Keratinocyte (primary cell): ENCODE measurements at regions not wholly inside any gene's neighbourhood (a gene's known extent, or its start where the extent isn't known, plus 50 kb on each side); places are given as distances from the start of the nearest gene placed in this dataset.

ENCODE experiments used
- DNase-seq: peaks from one replicate; pipeline ENCODE4 v3.0.0-alpha.2; 2011; ENCODE audit warnings: low read depth, missing footprints, low spot score
- FAIRE-seq: peaks from 2 replicates; lab custom pipeline; 2011; peaks lifted over from hg19 to GRCh38; lab: Jason Lieb, UNC
- H2AFZ ChIP-seq: 2 replicates; pipeline ENCODE4 v1.6.0; 2012; ENCODE audit warnings: low read length, control low read depth, inconsistent platforms; ENCODE audit not compliant: control insufficient read depth
- H3K27ac ChIP-seq: 2 replicates; pipeline ENCODE4 v1.5.1; 2011; ENCODE audit warnings: low read length; ENCODE audit not compliant: control insufficient read depth, insufficient read depth
- H3K27me3 ChIP-seq: 3 replicates; pipeline ENCODE4 v1.6.0; 2011; ENCODE audit warnings: low read length; ENCODE audit not compliant: control insufficient read depth, insufficient read depth; ENCODE audit errors: extremely low read depth
- H3K36me3 ChIP-seq, 2 experiments: 2 replicates in 1 of 2; 3 replicates in 1 of 2; pipeline ENCODE4 v1.5.1; 2011; ENCODE audit warnings: low read length in 2 of 2, mild to moderate bottlenecking in 1 of 2; ENCODE audit not compliant: control insufficient read depth in 2 of 2, insufficient read depth in 2 of 2; ENCODE audit errors: extremely low read depth in 1 of 2
- H3K4me1 ChIP-seq: 3 replicates; pipeline ENCODE4 v1.5.1; 2011; ENCODE audit warnings: low read length; ENCODE audit not compliant: control insufficient read depth, insufficient read depth; ENCODE audit errors: extremely low read depth
- H3K4me2 ChIP-seq: 3 replicates; pipeline ENCODE4 v1.6.0; 2011; ENCODE audit warnings: low read depth, low read length; ENCODE audit not compliant: control insufficient read depth, insufficient read depth; ENCODE audit errors: extremely low read depth
- H3K4me3 ChIP-seq, 3 experiments: fragments of 200-600 bp in 1 of 3; sonication (generic) in 1 of 3; 2 replicates in 2 of 3; 3 replicates in 1 of 3; pipeline ENCODE4 v1.5.1; 2011 to 2016; ENCODE audit warnings: low read length in 3 of 3, mild to moderate bottlenecking in 3 of 3, control low read depth in 2 of 3, inconsistent platforms in 1 of 3, low read depth in 1 of 3, mixed read lengths in 1 of 3, mixed run types in 1 of 3, moderate library complexity in 1 of 3; ENCODE audit not compliant: control insufficient read depth in 2 of 3, insufficient read depth in 2 of 3; ENCODE audit errors: extremely low read depth in 1 of 3
- H3K79me2 ChIP-seq: 2 replicates; pipeline ENCODE4 v1.6.0; 2012; ENCODE audit warnings: low read length; ENCODE audit not compliant: control insufficient read depth, insufficient read depth
- H3K9ac ChIP-seq: 3 replicates; pipeline ENCODE4 v1.6.0; 2011; ENCODE audit warnings: low read length; ENCODE audit not compliant: control insufficient read depth, insufficient read depth; ENCODE audit errors: extremely low read depth
- H3K9me1 ChIP-seq: 3 replicates; pipeline ENCODE4 v1.6.0; 2011; ENCODE audit warnings: low read length; ENCODE audit not compliant: control insufficient read depth, insufficient read depth; ENCODE audit errors: extremely low read depth
- H3K9me3 ChIP-seq: 2 replicates; pipeline ENCODE4 v1.5.1; 2012; ENCODE audit warnings: low read depth, low read length; ENCODE audit not compliant: control insufficient read depth
- H4K20me1 ChIP-seq: 3 replicates; pipeline ENCODE4 v1.6.0; 2011; ENCODE audit warnings: low read length; ENCODE audit not compliant: control insufficient read depth, insufficient read depth; ENCODE audit errors: extremely low read depth
- CTCF ChIP-seq, 3 experiments: IDR thresholded peaks in 1 of 3; conservative IDR thresholded peaks in 1 of 3; optimal IDR thresholded peaks in 1 of 3; 2 replicates in 2 of 3; 3 replicates in 1 of 3; pipeline versions ENCODE3 to v1.5.1; 2011; ENCODE audit warnings: low read length in 3 of 3, mild to moderate bottlenecking in 3 of 3, moderate library complexity in 2 of 3, control low read depth in 1 of 3, inconsistent platforms in 1 of 3; ENCODE audit not compliant: insufficient read depth in 2 of 3; ENCODE audit errors: extremely low read depth in 1 of 3
- EZH2 ChIP-seq: IDR thresholded peaks from one replicate; pipeline ENCODE4 v1.6.1; 2012; ENCODE audit warnings: inconsistent platforms, mild to moderate bottlenecking, low read length, moderate library complexity
- dilution Hi-C: fragments of 300-500 bp; cut with MboI; formaldehyde crosslinking; loops from one replicate; pipeline ENCODE4 v1.7.0; 2020; ENCODE audit warnings: low sequenced_read_pairs; ENCODE audit not compliant: extremely low pct_ligation_motif_present

DNA sequence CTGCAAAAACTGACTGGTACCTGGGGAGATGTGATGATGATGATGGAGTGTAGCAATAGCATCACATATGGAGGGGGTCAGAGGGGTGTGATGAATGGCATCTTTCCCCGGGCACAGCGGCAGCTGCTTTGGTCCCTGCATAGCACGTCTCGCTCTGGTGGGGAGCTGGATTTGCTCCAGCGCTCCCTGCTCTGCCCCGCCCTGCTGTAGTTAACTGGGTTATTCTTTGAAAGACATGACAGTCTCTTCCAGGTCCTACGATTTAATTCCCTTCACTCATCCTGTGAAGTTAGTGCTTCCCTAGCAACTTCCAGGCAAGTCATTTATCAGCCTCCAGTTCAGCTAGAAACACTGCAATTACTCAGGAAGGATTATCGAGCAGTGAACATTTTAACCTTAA is 463.1 kb downstream of the TSN start:
- dilution Hi-C loops: no loop called here
- no peaks in the 10 kb centered on the region for H3K36me3 ChIP-seq
- no peaks in the 10 kb centered on the region for H3K4me1 ChIP-seq
- no peak overlapping the region for H3K9ac ChIP-seq
- no peak overlapping the region for H3K4me2 ChIP-seq
- FAIRE-seq (no peak), DNase-seq (no peak)
- H3K79me2 ChIP-seq: no peaks in the 10 kb centered on the region
- TF ChIP-seq EZH2 (no peak), CTCF (optimal IDR thresholded peaks at IDR 0.05 in 1 of 3, IDR thresholded peaks at IDR 0.05 in 1 of 3, conservative IDR thresholded peaks at IDR 0.05 in 1 of 3; ENCODE audit: extremely low read depth in 1 of 3, insufficient read depth in 2 of 3, low read length in 3 of 3) (no peak)
- no peak overlapping the region for H2AFZ ChIP-seq
- H3K4me3 ChIP-seq: no peak overlapping the region
- H3K27me3 ChIP-seq: no peaks in the 10 kb centered on the region
- H3K9me1 ChIP-seq: no peaks in the 10 kb centered on the region
- no peaks in the 10 kb centered on the region for H3K9me3 ChIP-seq
- H3K27ac ChIP-seq: no peak overlapping the region
- H4K20me1 ChIP-seq: no peaks in the 10 kb centered on the region

DNA sequence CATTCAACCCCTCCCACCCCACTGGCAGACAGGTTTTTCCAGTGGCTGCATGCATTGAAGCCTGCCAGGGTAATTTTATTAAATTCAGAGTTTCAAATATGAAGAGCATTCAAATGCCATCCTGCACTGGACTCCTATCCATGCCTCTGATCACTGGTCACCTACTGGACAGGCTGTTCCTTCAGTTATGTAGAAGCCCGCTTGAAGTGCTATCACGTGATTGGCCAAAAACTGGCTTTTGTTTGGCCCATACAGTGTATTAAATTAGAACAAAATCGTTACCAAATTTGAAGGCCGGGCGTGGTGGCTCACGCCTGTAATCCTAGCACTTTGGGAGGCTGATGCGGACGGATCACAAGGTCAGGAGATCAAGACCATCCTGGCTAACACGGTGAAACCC is 464.1 kb downstream of the TSN start:
- Histone ChIP-seq H3K4me1 (no peaks in the 10 kb centered on the region), H3K9me1 (no peaks in the 10 kb centered on the region), H3K9me3 (no peaks in the 10 kb centered on the region), H2AFZ (no peak overlapping the region), H3K27me3 (no peaks in the 10 kb centered on the region), H3K4me3 (no peak overlapping the region), H3K9ac (no peak overlapping the region), H3K36me3 (no peaks in the 10 kb centered on the region), H3K27ac (no peak overlapping the region), H3K79me2 (no peaks in the 10 kb centered on the region), H3K4me2 (no peak overlapping the region), H4K20me1 (no peaks in the 10 kb centered on the region)
- DNase-seq (no peak), FAIRE-seq (no peak)
- dilution Hi-C loops: no loop called here
- no peak for TF ChIP-seq EZH2
- no peak for TF ChIP-seq CTCF (optimal IDR thresholded peaks at IDR 0.05 in 1 of 3, IDR thresholded peaks at IDR 0.05 in 1 of 3, conservative IDR thresholded peaks at IDR 0.05 in 1 of 3; ENCODE audit: extremely low read depth in 1 of 3, insufficient read depth in 2 of 3, low read length in 3 of 3)
